Gastroesophageal sphincter (tissue), 4 donors: ENCODE measurements at regions not wholly inside any gene's neighbourhood (a gene's known extent, or its start where the extent isn't known, plus 50 kb on each side); places are given as distances from the start of the nearest gene placed in this dataset.

ENCODE experiments used
- ATAC-seq: fragments of 150-250 bp; one replicate; pipeline ENCODE4 v1.9.1; 2016; ENCODE audit warnings: mild to moderate bottlenecking, moderate library complexity
- H3K27ac ChIP-seq, 4 donors: fragments of 200-600 bp; sonication (generic) in 3 of 4; 1 replicate in 3 of 4; 2 replicates in 1 of 4; pipeline ENCODE4 v1.5.1; 2016 to 2019
- H3K27me3 ChIP-seq: fragments of 200-600 bp; sonication (generic); one replicate; pipeline ENCODE4 v1.5.1; 2019
- H3K36me3 ChIP-seq, 2 donors: fragments of 200-600 bp; sonication (generic); one replicate each; pipeline ENCODE4 v1.5.1; 2019; ENCODE audit warnings: control low read depth in 1 of 2
- H3K4me1 ChIP-seq, 3 donors: fragments of 200-600 bp; sonication (generic); 1 replicate in 2 of 3; 2 replicates in 1 of 3; pipeline ENCODE4 v1.5.1; 2016 to 2019; ENCODE audit warnings: control low read depth in 2 of 3
- H3K4me3 ChIP-seq, 2 donors: fragments of 200-600 bp; sonication (generic); one replicate each; pipeline ENCODE4 v1.5.1; 2019; ENCODE audit warnings: mild to moderate bottlenecking in 1 of 2, moderate library complexity in 1 of 2
- H3K9me3 ChIP-seq, 3 donors: fragments of 200-600 bp; sonication (generic); one replicate each; pipeline ENCODE4 v1.5.1; 2017 to 2019; ENCODE audit warnings: control low read depth in 2 of 3
- EP300 ChIP-seq: sonication (generic); formaldehyde crosslinking; IDR thresholded peaks from one replicate; pipeline ENCODE4 v1.6.1; 2017; ENCODE audit warnings: antibody characterized with exemption, mild to moderate bottlenecking
- POLR2A ChIP-seq, 2 donors: fragments of 450-650 bp; IDR thresholded peaks; one replicate each; pipeline ENCODE4 v1.6.1; 2017; ENCODE audit warnings: antibody characterized with exemption in 2 of 2, mild to moderate bottlenecking in 2 of 2, moderate library complexity in 1 of 2
- POLR2AphosphoS5 ChIP-seq: sonication (generic); formaldehyde crosslinking; IDR thresholded peaks from one replicate; pipeline ENCODE4 v1.6.1; 2017; ENCODE audit warnings: antibody characterized with exemption
- WGBS, 2 donors: methylation state at CpG; one replicate each; pipeline ENCODE4 v1.1.5; 2018; ENCODE audit warnings: low coverage in 1 of 2; 5-methylcytosine and 5-hydroxymethylcytosine counted together
- TF ChIP-seq, protein P1 (sequence below), 4 experiments: fragments of 200-600 bp in 2 of 4; fragments of 450-650 bp in 2 of 4; sonication (generic) in 1 of 4; IDR thresholded peaks; one replicate each; pipeline ENCODE4 v1.5.1; 2017 to 2019; ENCODE audit warnings: antibody characterized with exemption in 4 of 4, mild to moderate bottlenecking in 2 of 4, moderate library complexity in 2 of 4

DNA sequence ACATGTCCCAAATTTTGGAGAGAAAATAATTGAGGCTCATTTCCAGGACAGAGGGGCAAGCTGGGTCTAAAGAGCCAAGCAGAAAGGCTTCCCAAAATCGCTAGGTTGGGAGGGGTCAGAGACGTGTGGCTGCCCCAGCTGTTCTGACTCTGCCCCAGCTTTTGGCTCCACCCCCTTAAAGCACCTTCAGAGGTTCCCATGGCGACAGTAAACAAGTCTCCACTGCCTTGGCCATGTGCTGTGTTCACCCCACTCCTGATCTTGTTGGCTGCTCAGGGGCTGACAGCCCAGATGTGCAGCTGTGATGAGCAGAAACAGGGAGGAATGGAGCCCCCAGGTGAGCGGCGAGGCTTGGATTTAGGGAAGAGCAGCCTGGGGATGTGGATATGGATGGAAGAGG lies 72.8 kb upstream of the SPTLC3 start:
- H3K9me3 ChIP-seq, result no peaks in the 10 kb centered on the region
- H3K27me3 ChIP-seq, result no peaks in the 10 kb centered on the region
- no peak for ATAC-seq
- no peak overlapping the region for H3K27ac ChIP-seq
- 71 to 93% methylated on average over 2 to 4 of the region's 5 CpGs for WGBS, 2 donors
- H3K4me3 ChIP-seq, result no peak overlapping the region
- no peaks in the 10 kb centered on the region for H3K4me1 ChIP-seq
- TF ChIP-seq POLR2AphosphoS5 (no peak), EP300 (no peak), POLR2A (IDR thresholded peaks at IDR 0.05) (no peak)
- TF ChIP-seq, protein P1, sequence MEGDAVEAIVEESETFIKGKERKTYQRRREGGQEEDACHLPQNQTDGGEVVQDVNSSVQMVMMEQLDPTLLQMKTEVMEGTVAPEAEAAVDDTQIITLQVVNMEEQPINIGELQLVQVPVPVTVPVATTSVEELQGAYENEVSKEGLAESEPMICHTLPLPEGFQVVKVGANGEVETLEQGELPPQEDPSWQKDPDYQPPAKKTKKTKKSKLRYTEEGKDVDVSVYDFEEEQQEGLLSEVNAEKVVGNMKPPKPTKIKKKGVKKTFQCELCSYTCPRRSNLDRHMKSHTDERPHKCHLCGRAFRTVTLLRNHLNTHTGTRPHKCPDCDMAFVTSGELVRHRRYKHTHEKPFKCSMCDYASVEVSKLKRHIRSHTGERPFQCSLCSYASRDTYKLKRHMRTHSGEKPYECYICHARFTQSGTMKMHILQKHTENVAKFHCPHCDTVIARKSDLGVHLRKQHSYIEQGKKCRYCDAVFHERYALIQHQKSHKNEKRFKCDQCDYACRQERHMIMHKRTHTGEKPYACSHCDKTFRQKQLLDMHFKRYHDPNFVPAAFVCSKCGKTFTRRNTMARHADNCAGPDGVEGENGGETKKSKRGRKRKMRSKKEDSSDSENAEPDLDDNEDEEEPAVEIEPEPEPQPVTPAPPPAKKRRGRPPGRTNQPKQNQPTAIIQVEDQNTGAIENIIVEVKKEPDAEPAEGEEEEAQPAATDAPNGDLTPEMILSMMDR (IDR thresholded peaks at IDR 0.05), result no peak
- no peaks in the 10 kb centered on the region for H3K36me3 ChIP-seq

DNA sequence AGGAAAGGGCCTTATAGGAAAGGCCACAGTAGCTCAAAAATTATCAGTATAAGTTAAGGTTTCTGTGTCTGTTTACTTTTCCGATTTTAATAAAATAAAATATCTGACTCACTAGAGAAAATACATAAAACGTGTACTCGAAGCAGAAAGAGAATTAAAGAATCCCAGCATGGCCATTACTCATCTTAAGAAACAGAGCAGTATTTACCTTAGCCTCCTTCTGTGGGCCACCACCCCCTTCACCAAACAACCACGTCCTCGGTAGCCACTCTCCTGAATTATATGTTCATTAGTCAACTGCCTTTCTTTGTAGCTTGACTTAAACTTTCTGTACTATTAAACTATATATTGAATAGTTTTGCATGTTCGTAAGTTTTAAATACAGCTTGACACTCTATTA lies 72.2 kb upstream of the SPTLC3 start:
- TF ChIP-seq POLR2AphosphoS5 (no peak), POLR2A (IDR thresholded peaks at IDR 0.05) (no peak), EP300 (no peak)
- TF ChIP-seq, protein P1 (IDR thresholded peaks at IDR 0.05), result no peak
- 66 to 68% methylated on average over 6 of the region's 6 CpGs for WGBS, 2 donors
- H3K27me3 ChIP-seq, result no peaks in the 10 kb centered on the region
- H3K4me1 ChIP-seq, result no peaks in the 10 kb centered on the region
- ATAC-seq, result no peak
- H3K36me3 ChIP-seq, result no peaks in the 10 kb centered on the region
- no peaks in the 10 kb centered on the region for H3K9me3 ChIP-seq
- no peak overlapping the region for H3K27ac ChIP-seq
- no peak overlapping the region for H3K4me3 ChIP-seq

DNA sequence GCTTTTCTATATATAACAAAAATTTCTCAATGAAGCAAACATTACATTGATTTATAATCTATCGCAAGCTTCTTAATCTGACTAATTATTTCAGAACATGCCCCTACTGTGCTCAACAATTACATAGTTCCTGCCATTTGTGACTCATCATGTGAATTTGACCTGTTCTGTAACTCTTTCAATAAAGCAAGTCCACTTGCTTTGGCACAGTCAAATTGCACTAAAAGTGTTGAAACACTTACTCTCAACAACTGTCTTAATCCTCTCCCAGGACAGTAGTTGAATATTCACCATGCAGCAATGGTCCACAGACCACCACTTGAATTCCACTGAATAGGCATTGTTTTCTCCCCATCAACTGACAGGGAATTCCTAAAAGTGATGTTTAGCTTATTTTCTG lies 67.7 kb upstream of the SPTLC3 start:
- Histone ChIP-seq H3K4me3 (no peak overlapping the region), H3K27ac (no peak overlapping the region), H3K4me1 (no peaks in the 10 kb centered on the region), H3K36me3 (no peaks in the 10 kb centered on the region), H3K27me3 (no peaks in the 10 kb centered on the region), H3K9me3 (no peaks in the 10 kb centered on the region)
- ATAC-seq, result no peak
- WGBS, 2 donors, result 82 to 86% methylated on average over 1 of the region's 1 CpG
- no peak for TF ChIP-seq POLR2A (IDR thresholded peaks at IDR 0.05)
- TF ChIP-seq, protein P1 (IDR thresholded peaks at IDR 0.05), result no peak
- TF ChIP-seq EP300, result no peak
- no peak for TF ChIP-seq POLR2AphosphoS5

DNA sequence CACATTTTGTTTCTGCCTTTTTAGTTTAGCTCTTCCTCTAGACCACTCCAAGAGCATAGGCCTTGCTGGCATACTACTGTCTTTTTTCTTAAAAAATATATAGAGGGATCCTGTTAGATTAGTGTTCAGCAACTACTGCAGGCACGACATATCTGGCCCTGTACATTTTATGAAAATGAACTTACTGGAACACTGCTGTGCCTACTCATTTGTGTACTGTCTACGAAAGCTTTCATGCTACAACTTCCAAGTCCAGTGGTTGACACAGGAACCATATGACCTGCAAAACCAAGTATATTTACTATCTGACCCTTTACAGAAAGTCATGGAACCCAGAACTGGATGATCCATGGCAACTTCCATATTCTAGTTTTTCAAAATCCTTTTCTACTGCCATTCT lies 66.6 kb upstream of the SPTLC3 start:
- no peak overlapping the region for H3K4me3 ChIP-seq
- 0 to 85% methylated on average over 1 to 2 of the region's 2 CpGs for WGBS, 2 donors
- ATAC-seq, result no peak
- H3K27me3 ChIP-seq, result no peaks in the 10 kb centered on the region
- H3K9me3 ChIP-seq, result no peaks in the 10 kb centered on the region
- no peak overlapping the region for H3K27ac ChIP-seq
- no peaks in the 10 kb centered on the region for H3K36me3 ChIP-seq
- H3K4me1 ChIP-seq, result no peaks in the 10 kb centered on the region
- TF ChIP-seq, protein P1 (IDR thresholded peaks at IDR 0.05), result no peak

DNA sequence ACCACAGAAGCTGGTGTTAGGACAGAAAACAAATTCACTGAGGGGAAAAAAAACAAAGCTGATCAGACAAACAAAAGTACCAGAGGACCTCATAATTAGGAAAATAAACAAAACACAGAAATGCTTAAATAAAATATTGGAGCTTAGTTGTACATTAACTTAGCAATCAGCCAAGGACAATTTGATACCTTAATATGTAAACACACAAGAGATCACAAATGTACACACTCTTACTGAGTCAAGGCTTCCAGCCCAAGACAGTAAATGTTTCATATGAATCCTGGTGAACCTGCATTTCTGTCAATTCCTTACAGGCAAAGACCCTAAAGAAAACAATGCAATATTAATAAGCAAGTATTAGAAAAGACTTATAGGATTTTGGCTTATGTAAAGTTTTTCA lies 62.0 kb upstream of the SPTLC3 start:
- TF ChIP-seq POLR2AphosphoS5 (no peak), EP300 (no peak), POLR2A (IDR thresholded peaks at IDR 0.05) (no peak)
- TF ChIP-seq, protein P1 (IDR thresholded peaks at IDR 0.05), result no peak
- Histone ChIP-seq H3K36me3 (no peaks in the 10 kb centered on the region), H3K9me3 (no peaks in the 10 kb centered on the region), H3K27me3 (no peaks in the 10 kb centered on the region), H3K4me3 (no peak overlapping the region), H3K27ac (no peak overlapping the region), H3K4me1 (no peaks in the 10 kb centered on the region)
- ATAC-seq, result no peak
